ENCODE measurements at regions not wholly inside any gene's neighbourhood (a gene's known extent, or its start where the extent isn't known, plus 50 kb on each side); places are given as distances from the start of the nearest gene placed in this dataset.

GRCh38 chr20:53786071-53786444 lies 192.4 kb upstream of the ZNF217 start:
- H3K36me3 Mint-ChIP-seq (ENCODE audit: low read depth, unreplicated experiment), result no peaks in the 10 kb centered on the region
- DNase-seq (ENCODE audit: low spot score), result no peak
- no peaks in the 10 kb centered on the region for H3K27me3 Mint-ChIP-seq (ENCODE audit: unreplicated experiment)
- no peaks in the 10 kb centered on the region for H3K9me3 Mint-ChIP-seq (ENCODE audit: unreplicated experiment)
- TF ChIP-seq, protein P1, sequence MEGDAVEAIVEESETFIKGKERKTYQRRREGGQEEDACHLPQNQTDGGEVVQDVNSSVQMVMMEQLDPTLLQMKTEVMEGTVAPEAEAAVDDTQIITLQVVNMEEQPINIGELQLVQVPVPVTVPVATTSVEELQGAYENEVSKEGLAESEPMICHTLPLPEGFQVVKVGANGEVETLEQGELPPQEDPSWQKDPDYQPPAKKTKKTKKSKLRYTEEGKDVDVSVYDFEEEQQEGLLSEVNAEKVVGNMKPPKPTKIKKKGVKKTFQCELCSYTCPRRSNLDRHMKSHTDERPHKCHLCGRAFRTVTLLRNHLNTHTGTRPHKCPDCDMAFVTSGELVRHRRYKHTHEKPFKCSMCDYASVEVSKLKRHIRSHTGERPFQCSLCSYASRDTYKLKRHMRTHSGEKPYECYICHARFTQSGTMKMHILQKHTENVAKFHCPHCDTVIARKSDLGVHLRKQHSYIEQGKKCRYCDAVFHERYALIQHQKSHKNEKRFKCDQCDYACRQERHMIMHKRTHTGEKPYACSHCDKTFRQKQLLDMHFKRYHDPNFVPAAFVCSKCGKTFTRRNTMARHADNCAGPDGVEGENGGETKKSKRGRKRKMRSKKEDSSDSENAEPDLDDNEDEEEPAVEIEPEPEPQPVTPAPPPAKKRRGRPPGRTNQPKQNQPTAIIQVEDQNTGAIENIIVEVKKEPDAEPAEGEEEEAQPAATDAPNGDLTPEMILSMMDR (IDR thresholded peaks at IDR 0.05; ENCODE audit: unreplicated experiment), result no peak
- peaks cover 9% of the 10 kb centered on the region for H3K4me1 Mint-ChIP-seq (ENCODE audit: unreplicated experiment)
- no peak overlapping the region for H3K4me3 Mint-ChIP-seq (ENCODE audit: unreplicated experiment)
- no peak overlapping the region for H3K27ac Mint-ChIP-seq (ENCODE audit: unreplicated experiment)

DNA sequence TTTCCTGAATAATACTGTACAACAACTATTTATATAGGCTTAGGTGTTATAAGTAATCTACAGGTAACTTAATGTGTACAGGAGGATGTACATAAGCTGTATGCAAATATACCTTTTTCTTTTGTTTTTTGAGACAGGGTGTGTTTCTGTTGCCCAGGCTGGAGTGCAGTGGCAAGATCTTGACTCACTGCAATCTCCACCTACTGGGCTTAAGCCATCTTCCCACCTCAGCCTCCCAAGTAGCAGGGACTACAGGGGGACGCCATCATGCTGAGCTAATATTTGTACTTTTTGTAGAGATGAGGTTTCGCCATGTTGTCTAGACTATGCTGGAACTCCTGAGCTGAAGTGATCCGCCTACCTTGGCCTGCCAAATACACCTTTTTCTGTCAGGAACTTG lies 191.7 kb upstream of the ZNF217 start:
- no peaks in the 10 kb centered on the region for H3K27me3 Mint-ChIP-seq (ENCODE audit: unreplicated experiment)
- H3K36me3 Mint-ChIP-seq (ENCODE audit: low read depth, unreplicated experiment), result no peaks in the 10 kb centered on the region
- no peaks in the 10 kb centered on the region for H3K9me3 Mint-ChIP-seq (ENCODE audit: unreplicated experiment)
- H3K4me1 Mint-ChIP-seq (ENCODE audit: unreplicated experiment), result peaks cover 3% of the 10 kb centered on the region
- DNase-seq (ENCODE audit: low spot score), result no peak
- no peak overlapping the region for H3K27ac Mint-ChIP-seq (ENCODE audit: unreplicated experiment)
- no peak overlapping the region for H3K4me3 Mint-ChIP-seq (ENCODE audit: unreplicated experiment)
- TF ChIP-seq, protein P1 (IDR thresholded peaks at IDR 0.05; ENCODE audit: unreplicated experiment), result no peak

DNA sequence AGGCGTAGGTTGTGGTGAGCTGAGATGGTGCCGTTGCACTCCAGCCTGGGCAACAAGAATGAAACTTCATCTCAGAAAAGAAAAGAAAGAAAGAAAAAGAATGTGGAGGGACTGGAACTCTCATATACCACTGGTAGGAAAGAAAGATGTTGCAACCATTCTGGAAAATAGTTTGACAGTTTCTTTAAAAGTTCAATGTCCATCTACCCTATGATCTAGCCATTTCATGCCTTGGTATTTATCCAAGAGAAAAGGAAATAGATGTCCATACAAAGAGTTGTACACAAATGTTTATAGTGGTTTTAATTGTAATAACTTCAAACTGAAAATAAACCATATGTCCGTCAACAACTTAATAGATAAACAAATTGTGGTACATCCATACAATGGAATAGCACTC lies 190.1 kb upstream of the ZNF217 start:
- no peaks in the 10 kb centered on the region for H3K9me3 Mint-ChIP-seq (ENCODE audit: unreplicated experiment)
- TF ChIP-seq, protein P1 (IDR thresholded peaks at IDR 0.05; ENCODE audit: unreplicated experiment), result no peak
- H3K27me3 Mint-ChIP-seq (ENCODE audit: unreplicated experiment), result no peaks in the 10 kb centered on the region
- H3K27ac Mint-ChIP-seq (ENCODE audit: unreplicated experiment), result no peak overlapping the region
- H3K36me3 Mint-ChIP-seq (ENCODE audit: low read depth, unreplicated experiment), result no peaks in the 10 kb centered on the region
- H3K4me1 Mint-ChIP-seq (ENCODE audit: unreplicated experiment), result peaks cover 3% of the 10 kb centered on the region
- DNase-seq (ENCODE audit: low spot score), result no peak
- no peak overlapping the region for H3K4me3 Mint-ChIP-seq (ENCODE audit: unreplicated experiment)

DNA sequence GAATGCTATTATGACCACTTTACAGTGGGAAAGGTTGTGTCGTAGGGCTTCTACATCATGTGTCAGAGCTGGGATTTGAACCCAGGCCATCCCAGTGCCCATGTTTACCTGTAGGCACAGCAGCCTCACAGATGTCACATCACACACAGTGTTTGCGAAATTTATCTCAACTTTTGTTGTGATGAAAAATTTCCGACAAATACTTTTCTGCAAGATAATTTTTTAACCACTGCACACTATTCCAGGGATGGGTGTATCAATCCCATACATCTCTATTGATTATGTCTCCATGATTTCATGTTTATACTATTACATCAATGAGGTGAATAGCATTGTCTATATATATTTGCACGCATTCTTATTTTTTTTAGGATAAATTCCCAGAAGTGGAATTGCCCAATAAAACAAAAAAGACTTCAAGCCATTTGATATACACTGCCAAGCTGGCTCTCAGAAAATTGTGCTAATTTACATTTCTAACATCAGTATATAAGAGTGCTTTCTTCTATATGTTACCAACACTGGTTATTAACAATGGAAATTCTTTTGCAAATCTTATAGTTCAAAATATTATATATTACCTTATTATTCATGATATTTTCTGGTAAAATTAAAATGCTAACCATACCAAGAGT lies 189.1 kb upstream of the ZNF217 start:
- no peak for DNase-seq (ENCODE audit: low spot score)
- H3K4me3 Mint-ChIP-seq (ENCODE audit: unreplicated experiment), result no peak overlapping the region
- no peaks in the 10 kb centered on the region for H3K36me3 Mint-ChIP-seq (ENCODE audit: low read depth, unreplicated experiment)
- H3K27ac Mint-ChIP-seq (ENCODE audit: unreplicated experiment), result no peak overlapping the region
- H3K4me1 Mint-ChIP-seq (ENCODE audit: unreplicated experiment), result peaks cover 3% of the 10 kb centered on the region
- no peaks in the 10 kb centered on the region for H3K27me3 Mint-ChIP-seq (ENCODE audit: unreplicated experiment)
- no peaks in the 10 kb centered on the region for H3K9me3 Mint-ChIP-seq (ENCODE audit: unreplicated experiment)
- TF ChIP-seq, protein P1 (IDR thresholded peaks at IDR 0.05; ENCODE audit: unreplicated experiment), result no peak

DNA sequence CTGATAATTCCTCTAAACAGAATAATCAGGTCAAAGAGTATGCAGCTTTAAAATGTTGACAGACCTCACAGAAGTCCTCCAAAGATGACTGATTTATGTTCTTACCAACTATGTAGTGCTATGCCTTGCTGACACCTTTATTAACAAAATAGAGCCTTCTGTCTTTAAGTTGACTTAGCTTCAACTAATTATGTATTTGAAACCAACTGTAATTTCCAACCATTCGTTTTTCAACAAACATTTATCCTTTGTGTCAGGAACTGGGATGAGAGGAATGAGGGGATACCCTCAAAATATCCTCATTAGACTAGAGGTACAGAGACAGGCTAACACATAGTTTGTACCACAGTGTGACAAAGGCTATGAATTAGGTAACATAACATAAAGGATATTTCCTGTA lies 186.2 kb upstream of the ZNF217 start:
- no peak for DNase-seq (ENCODE audit: low spot score)
- Mint-ChIP-seq H3K4me3 (ENCODE audit: unreplicated experiment) (no peak overlapping the region), H3K27me3 (ENCODE audit: unreplicated experiment) (no peaks in the 10 kb centered on the region), H3K27ac (ENCODE audit: unreplicated experiment) (no peak overlapping the region), H3K36me3 (ENCODE audit: low read depth, unreplicated experiment) (no peaks in the 10 kb centered on the region), H3K9me3 (ENCODE audit: unreplicated experiment) (no peaks in the 10 kb centered on the region), H3K4me1 (ENCODE audit: unreplicated experiment) (no peaks in the 10 kb centered on the region)
- TF ChIP-seq, protein P1 (IDR thresholded peaks at IDR 0.05; ENCODE audit: unreplicated experiment), result no peak
